Breast epithelium (tissue), 3 donors: ENCODE measurements at regions not wholly inside any gene's neighbourhood (a gene's known extent, or its start where the extent isn't known, plus 50 kb on each side); places are given as distances from the start of the nearest gene placed in this dataset.

Experiments
- POLR2A ChIP-seq: fragments of 450-650 bp; IDR thresholded peaks from one replicate; pipeline ENCODE4 v1.6.1; 2016; ENCODE audit warnings: antibody characterized with exemption, mild to moderate bottlenecking, moderate library complexity
- TF ChIP-seq, protein P1 (sequence below), 3 donors: fragments of 450-650 bp; IDR thresholded peaks; one replicate each; pipeline ENCODE4 v1.5.1; 2016 to 2017; ENCODE audit warnings: antibody characterized with exemption in 3 of 3, mild to moderate bottlenecking in 3 of 3, moderate library complexity in 3 of 3

DNA sequence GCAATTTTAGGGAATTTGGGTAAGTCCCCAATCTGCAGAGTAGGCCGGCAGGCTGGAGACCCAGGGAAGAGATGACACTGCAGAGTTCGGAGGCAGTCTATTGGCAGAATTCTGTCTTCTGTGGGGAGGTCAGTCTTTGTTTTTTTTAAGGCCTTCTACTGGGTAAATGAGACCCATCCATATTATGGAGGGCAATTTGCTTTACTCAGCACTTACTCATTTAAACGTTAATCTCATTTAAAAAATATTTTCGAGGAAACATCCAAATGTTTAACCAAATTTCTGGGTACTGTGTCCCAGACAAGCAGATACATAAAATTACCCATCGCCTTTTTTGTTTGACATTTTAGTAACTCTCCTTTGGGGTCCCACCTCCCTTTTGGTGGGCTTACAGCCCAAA lies 139.5 kb downstream of the IRS1 start:
- TF ChIP-seq, protein P1, sequence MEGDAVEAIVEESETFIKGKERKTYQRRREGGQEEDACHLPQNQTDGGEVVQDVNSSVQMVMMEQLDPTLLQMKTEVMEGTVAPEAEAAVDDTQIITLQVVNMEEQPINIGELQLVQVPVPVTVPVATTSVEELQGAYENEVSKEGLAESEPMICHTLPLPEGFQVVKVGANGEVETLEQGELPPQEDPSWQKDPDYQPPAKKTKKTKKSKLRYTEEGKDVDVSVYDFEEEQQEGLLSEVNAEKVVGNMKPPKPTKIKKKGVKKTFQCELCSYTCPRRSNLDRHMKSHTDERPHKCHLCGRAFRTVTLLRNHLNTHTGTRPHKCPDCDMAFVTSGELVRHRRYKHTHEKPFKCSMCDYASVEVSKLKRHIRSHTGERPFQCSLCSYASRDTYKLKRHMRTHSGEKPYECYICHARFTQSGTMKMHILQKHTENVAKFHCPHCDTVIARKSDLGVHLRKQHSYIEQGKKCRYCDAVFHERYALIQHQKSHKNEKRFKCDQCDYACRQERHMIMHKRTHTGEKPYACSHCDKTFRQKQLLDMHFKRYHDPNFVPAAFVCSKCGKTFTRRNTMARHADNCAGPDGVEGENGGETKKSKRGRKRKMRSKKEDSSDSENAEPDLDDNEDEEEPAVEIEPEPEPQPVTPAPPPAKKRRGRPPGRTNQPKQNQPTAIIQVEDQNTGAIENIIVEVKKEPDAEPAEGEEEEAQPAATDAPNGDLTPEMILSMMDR (IDR thresholded peaks at IDR 0.05): no peak
- TF ChIP-seq POLR2A: no peak
